NCI-H1092 (cell line): ENCODE measurements at regions not wholly inside any gene's neighbourhood (a gene's known extent, or its start where the extent isn't known, plus 50 kb on each side); places are given as distances from the start of the nearest gene placed in this dataset.

Experiments
- DNase-seq: peaks from one replicate; lab custom pipeline; 2025; lab: John Stamatoyannopoulos, UW

DNA sequence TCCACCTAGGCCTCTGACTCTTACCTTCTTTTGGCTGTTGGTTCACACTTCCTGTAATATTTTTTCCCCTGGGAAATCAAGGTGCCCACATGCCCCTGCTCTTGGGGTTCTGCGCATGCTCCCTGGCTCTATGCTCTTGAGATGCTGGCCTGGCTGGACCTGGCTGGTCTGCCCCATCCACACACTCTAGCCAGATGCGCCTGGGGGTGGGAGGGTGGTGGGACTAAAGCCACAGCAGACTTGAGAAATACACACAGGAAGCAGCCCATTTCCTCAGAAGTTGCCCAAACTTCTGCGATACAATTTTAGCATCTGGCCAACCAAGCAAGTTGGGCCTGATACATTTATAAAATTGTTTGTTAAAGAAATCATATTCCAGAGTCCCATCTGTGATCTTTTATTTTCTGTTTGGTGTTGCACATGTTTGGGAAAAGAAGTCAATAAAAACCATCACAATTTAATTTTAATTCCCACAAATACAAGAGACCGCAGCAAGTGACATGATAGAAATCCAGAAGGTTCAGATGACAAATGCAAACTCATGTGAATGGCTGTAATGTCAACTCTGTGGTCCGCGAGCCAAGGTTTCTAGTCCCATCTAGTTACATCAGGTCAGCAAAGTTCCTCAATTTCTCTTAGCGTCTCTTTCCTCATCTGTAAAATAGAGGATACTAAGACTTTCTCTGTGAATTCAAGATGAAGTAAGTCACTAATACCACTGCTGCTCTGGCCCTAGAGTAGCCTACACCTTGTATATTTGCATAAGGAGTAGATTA lies 55.9 kb upstream of the MEF2A start:
- DNase-seq = no peak

DNA sequence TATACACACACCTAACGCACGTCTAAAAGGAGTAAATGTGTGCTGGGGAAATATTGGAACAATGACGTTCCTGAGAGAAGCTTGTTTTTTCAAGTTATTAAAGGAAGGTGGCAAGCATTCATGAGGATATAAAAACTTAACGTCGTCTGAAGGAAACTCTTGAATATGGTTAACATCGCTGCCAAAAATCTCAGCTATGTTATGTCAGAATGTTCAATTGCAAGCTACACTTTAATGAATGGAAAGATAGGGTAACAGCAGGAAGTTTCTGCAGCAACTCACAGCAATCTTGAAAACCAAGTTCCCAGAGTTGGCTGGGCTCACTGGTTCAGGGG lies 54.3 kb upstream of the MEF2A start:
- no peak for DNase-seq

DNA sequence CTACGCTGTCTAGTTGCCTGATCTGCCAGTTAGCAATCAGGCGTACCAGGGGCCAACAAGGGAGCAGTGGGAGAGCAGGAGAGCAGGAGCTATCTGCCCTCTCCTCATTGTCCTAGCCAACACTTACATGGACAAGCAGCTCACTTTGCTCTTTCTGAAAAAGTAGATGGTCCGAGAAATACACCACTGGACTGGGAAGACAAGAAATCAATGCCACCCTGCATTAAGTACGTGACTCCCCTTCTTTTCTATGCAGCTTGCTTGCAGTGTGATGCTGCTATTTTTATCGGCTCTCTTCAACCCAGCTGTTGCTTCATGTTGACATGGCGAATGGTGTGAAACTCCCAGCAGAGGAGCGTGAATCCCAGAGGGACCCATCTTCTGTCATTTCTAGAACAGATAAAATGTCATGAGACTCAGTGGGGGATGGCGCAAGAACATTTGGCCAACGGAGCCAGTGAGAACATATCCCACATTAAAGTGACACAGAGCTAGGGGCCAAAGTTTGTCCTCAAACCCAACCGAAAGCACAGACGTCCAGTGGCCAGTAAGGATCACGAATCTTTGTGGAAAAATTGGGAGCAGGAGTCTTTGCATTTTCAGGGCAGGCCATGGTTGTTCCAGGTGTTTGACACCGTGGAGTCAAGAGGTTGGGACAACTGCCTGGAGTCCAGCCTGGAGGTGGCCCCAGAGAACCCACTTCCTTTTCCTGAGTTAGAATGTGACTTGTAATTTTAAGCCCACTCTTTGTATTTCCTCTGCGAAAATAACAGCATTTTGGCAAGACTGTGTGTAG lies 53.7 kb upstream of the MEF2A start:
- DNase-seq = no peak

DNA sequence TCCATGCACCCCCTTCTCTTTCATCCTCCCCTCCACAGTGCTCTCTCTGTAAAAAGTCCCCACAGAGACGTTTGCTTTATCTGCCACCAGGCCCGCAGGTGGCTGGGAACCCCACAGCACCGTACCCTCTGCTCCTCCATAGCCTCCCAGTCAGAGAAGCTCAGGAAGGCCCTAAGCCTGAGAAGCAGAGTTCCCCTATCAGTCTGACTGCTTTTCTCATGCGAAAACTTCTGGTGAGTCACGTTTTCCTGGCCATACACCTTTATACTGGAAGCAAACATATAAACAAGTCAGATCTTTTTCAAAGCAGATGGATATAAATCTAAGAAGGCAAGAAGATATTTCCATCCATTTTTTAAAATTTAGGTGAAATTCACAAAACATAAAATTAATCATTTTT lies 51.5 kb upstream of the MEF2A start:
- no peak for DNase-seq
